T-helper 1 cell treated with Interleukin-12 subunit alpha and Interleukin-12 subunit beta and Interleukin-4 antibody, amounts not matched to agents 30 μg/mL and 1 μg/mL, for 36 hours (primary cell): ENCODE measurements at regions not wholly inside any gene's neighbourhood (a gene's known extent, or its start where the extent isn't known, plus 50 kb on each side); places are given as distances from the start of the nearest gene placed in this dataset.

Source experiments
- H3K27ac Mint-ChIP-seq: one replicate; pipeline ENCODE4 v1.8.0; 2021; ENCODE audit warnings: mild to moderate bottlenecking, mixed read lengths
- H3K27me3 Mint-ChIP-seq: one replicate; pipeline ENCODE4 v1.8.0; 2021; ENCODE audit warnings: low read depth, mixed read lengths
- H3K36me3 Mint-ChIP-seq: one replicate; pipeline ENCODE4 v1.8.0; 2021; ENCODE audit warnings: low read depth, mixed read lengths
- H3K4me1 Mint-ChIP-seq: one replicate; pipeline ENCODE4 v1.8.0; 2021; ENCODE audit warnings: low read depth, mixed read lengths
- H3K4me3 Mint-ChIP-seq: one replicate; pipeline ENCODE4 v1.8.0; 2021; ENCODE audit warnings: mild to moderate bottlenecking, moderate library complexity, mixed read lengths
- H3K9me3 Mint-ChIP-seq: one replicate; pipeline ENCODE4 v1.8.0; 2021; ENCODE audit warnings: mixed read lengths

- H3K27me3 Mint-ChIP-seq, result no peaks in the 10 kb centered on the region
- H3K36me3 Mint-ChIP-seq, result no peaks in the 10 kb centered on the region
- no peak overlapping the region for H3K27ac Mint-ChIP-seq
- H3K4me1 Mint-ChIP-seq, result no peaks in the 10 kb centered on the region
- H3K9me3 Mint-ChIP-seq, result no peaks in the 10 kb centered on the region
- H3K4me3 Mint-ChIP-seq, result no peak overlapping the region
These were observed 324.0 kb downstream of the STIM2 start for GRCh38 chr4:27184508-27185155.

- Mint-ChIP-seq H3K36me3 (no peaks in the 10 kb centered on the region), H3K27me3 (no peaks in the 10 kb centered on the region), H3K4me3 (no peak overlapping the region), H3K27ac (no peak overlapping the region), H3K4me1 (no peaks in the 10 kb centered on the region), H3K9me3 (no peaks in the 10 kb centered on the region)
These were observed 326.1 kb downstream of the STIM2 start for GRCh38 chr4:27186710-27187109.

GRCh38 chr4:27187786-27188185 lies 327.1 kb downstream of the STIM2 start:
- H3K4me3 Mint-ChIP-seq, result no peak overlapping the region
- no peaks in the 10 kb centered on the region for H3K36me3 Mint-ChIP-seq
- H3K27me3 Mint-ChIP-seq, result no peaks in the 10 kb centered on the region
- H3K4me1 Mint-ChIP-seq, result no peaks in the 10 kb centered on the region
- H3K9me3 Mint-ChIP-seq, result no peaks in the 10 kb centered on the region
- no peak overlapping the region for H3K27ac Mint-ChIP-seq

GRCh38 chr4:27189683-27190082 lies 329.0 kb downstream of the STIM2 start:
- H3K4me1 Mint-ChIP-seq, result no peaks in the 10 kb centered on the region
- H3K9me3 Mint-ChIP-seq, result no peaks in the 10 kb centered on the region
- no peak overlapping the region for H3K4me3 Mint-ChIP-seq
- no peaks in the 10 kb centered on the region for H3K36me3 Mint-ChIP-seq
- H3K27me3 Mint-ChIP-seq, result no peaks in the 10 kb centered on the region
- no peak overlapping the region for H3K27ac Mint-ChIP-seq

DNA sequence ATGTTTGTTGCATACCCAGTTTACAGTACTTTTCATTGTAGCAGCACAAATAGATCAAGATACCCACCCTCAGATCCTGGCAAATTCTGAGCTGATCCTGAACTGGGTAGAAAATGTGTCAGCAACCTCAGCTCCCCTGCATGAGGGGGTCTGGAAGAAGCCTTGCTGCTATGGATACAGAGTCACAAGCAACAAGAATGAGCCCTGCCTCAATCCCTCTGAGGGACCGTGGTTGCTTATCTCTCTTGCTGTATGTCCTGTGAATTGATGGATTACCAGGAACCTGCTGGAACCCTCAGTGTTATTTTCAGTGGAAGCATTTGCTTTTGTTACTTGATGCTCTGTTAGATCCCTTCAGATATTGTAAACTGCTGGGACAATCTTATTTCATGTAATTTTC lies 331.0 kb downstream of the STIM2 start:
- Mint-ChIP-seq H3K36me3 (no peaks in the 10 kb centered on the region), H3K4me3 (no peak overlapping the region), H3K4me1 (no peaks in the 10 kb centered on the region), H3K27ac (no peak overlapping the region), H3K9me3 (no peaks in the 10 kb centered on the region), H3K27me3 (no peaks in the 10 kb centered on the region)

DNA sequence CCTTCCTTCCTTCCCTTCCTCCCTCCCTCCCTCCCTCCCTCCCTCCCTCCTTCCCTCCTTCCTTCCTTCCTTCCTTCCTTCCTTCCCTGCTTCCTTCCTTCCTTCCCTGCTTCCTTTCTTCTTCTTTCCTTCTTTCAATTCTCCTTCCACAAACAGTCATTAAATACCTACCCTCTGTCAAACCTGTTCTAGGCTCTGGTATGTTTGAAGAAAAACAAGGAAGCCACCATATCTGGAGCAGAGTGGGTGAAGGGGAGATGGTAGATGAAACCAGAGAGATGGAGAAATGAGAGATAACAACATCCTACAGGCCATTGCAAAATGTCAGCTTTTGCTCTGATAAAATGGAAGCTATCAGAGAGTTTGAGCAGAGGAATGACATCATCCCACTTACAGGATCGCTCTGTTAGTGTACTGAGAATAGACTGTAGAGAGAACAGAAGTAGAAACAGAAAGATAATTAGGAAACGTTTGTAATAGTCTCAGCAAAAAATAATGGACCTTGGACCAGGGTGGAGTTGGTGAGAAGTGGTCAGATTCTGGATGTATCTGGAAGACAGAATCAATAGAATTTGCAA lies 334.0 kb downstream of the STIM2 start:
- no peaks in the 10 kb centered on the region for H3K4me1 Mint-ChIP-seq
- H3K27me3 Mint-ChIP-seq, result no peaks in the 10 kb centered on the region
- H3K4me3 Mint-ChIP-seq, result no peak overlapping the region
- no peaks in the 10 kb centered on the region for H3K9me3 Mint-ChIP-seq
- H3K27ac Mint-ChIP-seq, result no peak overlapping the region
- H3K36me3 Mint-ChIP-seq, result no peaks in the 10 kb centered on the region

GRCh38 chr4:27198246-27198645 lies 337.6 kb downstream of the STIM2 start:
- Mint-ChIP-seq H3K27me3 (no peaks in the 10 kb centered on the region), H3K4me3 (no peak overlapping the region), H3K4me1 (no peaks in the 10 kb centered on the region), H3K36me3 (no peaks in the 10 kb centered on the region), H3K27ac (no peak overlapping the region), H3K9me3 (no peaks in the 10 kb centered on the region)

- Mint-ChIP-seq H3K27me3 (no peaks in the 10 kb centered on the region), H3K36me3 (no peaks in the 10 kb centered on the region), H3K4me3 (no peak overlapping the region), H3K4me1 (no peaks in the 10 kb centered on the region), H3K9me3 (no peaks in the 10 kb centered on the region), H3K27ac (no peak overlapping the region)
These were observed 338.3 kb downstream of the STIM2 start for GRCh38 chr4:27198971-27199370.

- H3K9me3 Mint-ChIP-seq, result no peaks in the 10 kb centered on the region
- H3K27ac Mint-ChIP-seq, result no peak overlapping the region
- no peaks in the 10 kb centered on the region for H3K4me1 Mint-ChIP-seq
- H3K4me3 Mint-ChIP-seq, result no peak overlapping the region
- no peaks in the 10 kb centered on the region for H3K36me3 Mint-ChIP-seq
- no peaks in the 10 kb centered on the region for H3K27me3 Mint-ChIP-seq
These were observed 345.4 kb downstream of the STIM2 start for GRCh38 chr4:27206009-27206408.

DNA sequence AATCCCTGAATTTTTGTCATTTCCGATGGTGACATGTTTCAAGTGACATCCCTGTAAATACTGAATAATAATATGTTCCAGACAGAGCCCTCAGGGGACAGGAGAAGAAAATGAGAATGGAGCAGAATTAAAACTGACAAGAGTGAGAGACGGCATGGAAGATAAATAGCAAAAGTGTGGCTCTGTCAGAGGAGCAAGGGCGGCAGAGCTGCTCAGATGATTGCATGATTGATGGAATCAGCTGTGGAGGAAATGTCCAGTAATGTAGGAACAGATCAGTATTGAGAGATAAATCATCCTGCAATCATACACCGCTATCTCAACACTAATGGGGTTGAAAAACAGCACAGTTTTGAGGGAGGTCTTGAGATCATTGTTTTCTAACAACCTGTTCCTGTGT lies 350.3 kb downstream of the STIM2 start:
- H3K4me1 Mint-ChIP-seq, result no peaks in the 10 kb centered on the region
- no peaks in the 10 kb centered on the region for H3K27me3 Mint-ChIP-seq
- no peaks in the 10 kb centered on the region for H3K9me3 Mint-ChIP-seq
- no peak overlapping the region for H3K27ac Mint-ChIP-seq
- no peaks in the 10 kb centered on the region for H3K36me3 Mint-ChIP-seq
- no peak overlapping the region for H3K4me3 Mint-ChIP-seq

DNA sequence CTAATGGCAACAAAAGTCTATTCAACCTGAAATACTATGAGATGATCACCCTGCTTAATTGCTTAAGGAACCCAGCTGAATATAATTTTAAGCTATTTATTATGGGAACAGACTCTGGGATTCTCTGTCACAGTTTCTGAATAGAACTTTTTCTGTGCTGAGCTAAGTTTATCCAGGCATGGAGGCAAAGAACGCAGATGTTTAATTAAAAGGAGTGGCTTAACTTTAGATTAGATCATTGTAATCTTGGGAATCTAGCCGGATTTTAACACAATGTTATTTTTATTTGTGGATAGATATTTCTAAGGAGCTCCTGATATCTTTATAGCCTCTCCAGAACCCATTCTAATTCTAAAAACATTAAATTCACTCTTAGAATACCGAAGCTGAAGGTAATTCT lies 353.4 kb downstream of the STIM2 start:
- no peak overlapping the region for H3K4me3 Mint-ChIP-seq
- no peaks in the 10 kb centered on the region for H3K4me1 Mint-ChIP-seq
- no peaks in the 10 kb centered on the region for H3K9me3 Mint-ChIP-seq
- no peak overlapping the region for H3K27ac Mint-ChIP-seq
- no peaks in the 10 kb centered on the region for H3K27me3 Mint-ChIP-seq
- H3K36me3 Mint-ChIP-seq, result no peaks in the 10 kb centered on the region

DNA sequence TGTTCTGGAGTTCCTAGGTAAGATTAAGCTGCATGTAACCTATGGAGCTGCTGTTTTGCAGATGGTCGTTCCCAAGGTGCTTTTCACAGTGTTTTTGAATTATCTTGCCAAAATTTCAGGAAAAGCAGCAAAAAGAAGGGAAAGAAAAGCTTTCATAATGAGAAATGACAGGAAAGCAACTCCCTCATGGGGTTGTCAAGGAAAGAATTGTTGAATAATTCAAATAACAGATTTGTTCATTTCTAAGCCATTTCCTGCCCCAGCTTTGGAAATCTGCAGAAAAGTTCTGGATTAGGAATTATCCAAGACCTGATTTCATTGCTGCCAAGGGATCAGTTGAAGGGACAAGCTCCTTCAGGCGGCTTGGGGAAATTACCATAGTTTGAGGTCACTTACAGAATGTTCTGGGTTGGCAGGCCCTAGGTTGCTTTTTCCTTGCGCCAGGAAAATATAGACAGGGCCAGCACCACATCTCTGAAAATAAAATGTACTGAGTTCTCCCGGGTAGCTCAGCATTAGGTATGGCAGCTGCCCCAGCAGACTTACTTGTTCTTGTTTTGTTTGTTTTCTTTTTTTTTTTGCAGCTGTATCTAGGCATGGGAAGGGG lies 354.7 kb downstream of the STIM2 start:
- Mint-ChIP-seq H3K27me3 (no peaks in the 10 kb centered on the region), H3K27ac (no peak overlapping the region), H3K36me3 (no peaks in the 10 kb centered on the region), H3K4me1 (no peaks in the 10 kb centered on the region), H3K9me3 (no peaks in the 10 kb centered on the region), H3K4me3 (no peak overlapping the region)

DNA sequence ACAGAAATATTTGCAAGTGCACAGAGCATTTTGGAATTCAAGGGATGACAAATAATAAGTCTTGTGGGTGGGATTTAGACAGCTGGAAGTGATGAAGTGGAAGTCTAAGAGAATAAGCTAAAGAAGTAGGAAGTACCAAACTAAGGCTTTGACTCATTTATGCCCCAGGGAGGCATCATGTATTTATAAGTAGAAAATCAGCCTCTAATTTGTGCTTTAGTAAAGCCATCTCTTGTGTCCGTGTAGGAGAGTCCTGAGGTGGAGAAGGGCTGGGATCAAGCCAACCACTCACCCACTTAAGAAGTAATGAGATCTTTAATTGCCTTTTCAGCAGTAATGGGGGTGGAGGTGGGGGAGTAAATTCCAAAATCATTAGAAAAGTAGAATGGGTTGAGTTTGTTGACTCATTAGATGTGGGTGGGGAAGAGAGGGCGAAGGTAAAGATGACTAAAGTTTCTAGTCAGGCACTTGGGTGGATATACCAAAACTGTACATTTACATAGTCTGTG lies 356.7 kb downstream of the STIM2 start:
- Mint-ChIP-seq H3K4me1 (no peaks in the 10 kb centered on the region), H3K36me3 (no peaks in the 10 kb centered on the region), H3K27ac (no peak overlapping the region), H3K27me3 (no peaks in the 10 kb centered on the region), H3K4me3 (no peak overlapping the region), H3K9me3 (no peaks in the 10 kb centered on the region)

GRCh38 chr4:27218013-27218412 lies 357.4 kb downstream of the STIM2 start:
- Mint-ChIP-seq H3K36me3 (no peaks in the 10 kb centered on the region), H3K27ac (no peak overlapping the region), H3K9me3 (no peaks in the 10 kb centered on the region), H3K27me3 (no peaks in the 10 kb centered on the region), H3K4me3 (no peak overlapping the region), H3K4me1 (no peaks in the 10 kb centered on the region)

DNA sequence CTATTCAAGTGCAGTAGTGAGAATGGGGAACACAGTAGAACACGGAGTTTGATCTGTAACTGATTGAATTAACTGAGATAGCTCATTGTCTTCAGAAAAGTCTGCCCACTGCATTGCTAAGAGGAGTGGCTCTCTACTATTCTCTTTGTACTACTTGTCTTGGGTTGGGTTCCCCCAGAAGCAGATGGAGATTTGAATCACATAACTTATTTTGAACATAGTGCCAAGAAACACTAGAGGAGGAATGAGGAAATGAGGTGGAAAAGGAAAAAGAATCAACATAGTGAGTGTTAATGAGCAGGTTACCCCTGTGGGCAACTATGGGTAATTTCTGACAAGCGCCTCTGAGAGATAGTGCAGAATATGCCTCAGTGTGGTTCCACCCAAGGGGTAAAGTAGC lies 362.7 kb downstream of the STIM2 start:
- Mint-ChIP-seq H3K27ac (no peak overlapping the region), H3K4me1 (no peaks in the 10 kb centered on the region), H3K27me3 (no peaks in the 10 kb centered on the region)

More for the DNA sequence above, 362.7 kb downstream of the STIM2 start:
- H3K9me3 Mint-ChIP-seq, result no peaks in the 10 kb centered on the region
- no peaks in the 10 kb centered on the region for H3K36me3 Mint-ChIP-seq
- H3K4me3 Mint-ChIP-seq, result no peak overlapping the region
